PC-9 (cell line): ENCODE measurements at regions not wholly inside any gene's neighbourhood (a gene's known extent, or its start where the extent isn't known, plus 50 kb on each side); places are given as distances from the start of the nearest gene placed in this dataset.

ENCODE experiments used
- EZH2 ChIP-seq: fragments of 200-600 bp; sonication (generic); IDR thresholded peaks from 2 replicates; pipeline ENCODE4 v1.8.0; 2017; ENCODE audit warnings: antibody characterized with exemption, low read depth
- TF ChIP-seq, protein P1 (sequence below): fragments of 200-600 bp; sonication (generic); conservative IDR thresholded peaks from 2 replicates; pipeline ENCODE4 v1.6.1; 2017; ENCODE audit warnings: mixed run types, antibody characterized with exemption, mild to moderate bottlenecking, moderate library complexity

DNA sequence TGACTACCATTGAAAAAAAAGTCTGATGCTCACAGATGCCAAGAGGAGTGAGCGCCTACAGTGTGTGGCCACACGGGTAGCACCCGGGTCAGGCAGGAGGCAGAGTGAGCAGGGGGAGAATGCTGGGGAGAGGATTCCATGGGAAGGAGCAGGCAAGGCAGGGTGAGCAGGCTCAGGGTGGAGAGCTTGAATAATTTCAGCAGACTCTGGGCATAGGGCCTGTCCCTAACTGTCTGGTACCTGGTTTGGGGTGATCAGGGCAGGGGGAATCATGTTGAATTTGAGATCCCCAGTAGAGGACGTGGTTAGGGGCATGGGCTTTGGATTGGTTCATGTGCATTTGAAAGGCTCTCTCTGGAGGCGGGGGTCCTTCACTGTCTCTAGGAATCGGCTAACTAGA is 51.2 kb upstream of the TLR3 start:
- TF ChIP-seq, protein P1, sequence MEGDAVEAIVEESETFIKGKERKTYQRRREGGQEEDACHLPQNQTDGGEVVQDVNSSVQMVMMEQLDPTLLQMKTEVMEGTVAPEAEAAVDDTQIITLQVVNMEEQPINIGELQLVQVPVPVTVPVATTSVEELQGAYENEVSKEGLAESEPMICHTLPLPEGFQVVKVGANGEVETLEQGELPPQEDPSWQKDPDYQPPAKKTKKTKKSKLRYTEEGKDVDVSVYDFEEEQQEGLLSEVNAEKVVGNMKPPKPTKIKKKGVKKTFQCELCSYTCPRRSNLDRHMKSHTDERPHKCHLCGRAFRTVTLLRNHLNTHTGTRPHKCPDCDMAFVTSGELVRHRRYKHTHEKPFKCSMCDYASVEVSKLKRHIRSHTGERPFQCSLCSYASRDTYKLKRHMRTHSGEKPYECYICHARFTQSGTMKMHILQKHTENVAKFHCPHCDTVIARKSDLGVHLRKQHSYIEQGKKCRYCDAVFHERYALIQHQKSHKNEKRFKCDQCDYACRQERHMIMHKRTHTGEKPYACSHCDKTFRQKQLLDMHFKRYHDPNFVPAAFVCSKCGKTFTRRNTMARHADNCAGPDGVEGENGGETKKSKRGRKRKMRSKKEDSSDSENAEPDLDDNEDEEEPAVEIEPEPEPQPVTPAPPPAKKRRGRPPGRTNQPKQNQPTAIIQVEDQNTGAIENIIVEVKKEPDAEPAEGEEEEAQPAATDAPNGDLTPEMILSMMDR, result no peak
- no peak for TF ChIP-seq EZH2
